ENCODE measurements at regions not wholly inside any gene's neighbourhood (a gene's known extent, or its start where the extent isn't known, plus 50 kb on each side); places are given as distances from the start of the nearest gene placed in this dataset.

- peak; percentile 66 for TF ChIP-seq POLR2AphosphoS5 (IDR thresholded peaks at IDR 0.05; ENCODE audit: low read depth, low read length)
- peak; percentile 49 for TF ChIP-seq POLR2A (IDR thresholded peaks at IDR 0.05; ENCODE audit: low read depth, low read length)
- TF ChIP-seq TAF1 (IDR thresholded peaks at IDR 0.05; ENCODE audit: low read depth, low read length): no peak
- no peak for TF ChIP-seq SPI1 (IDR thresholded peaks at IDR 0.05; ENCODE audit: low read depth, low read length)
- TF ChIP-seq POU2F2 (IDR thresholded peaks at IDR 0.05; ENCODE audit: low read depth, low read length): no peak
- TF ChIP-seq PAX5 (IDR thresholded peaks at IDR 0.05; ENCODE audit: insufficient read depth, low read length, severe bottlenecking): no peak
Measured at GRCh38 chr7:130936202-130936931, 202.4 kb upstream of the KLF14 start.
